ENCODE measurements at regions not wholly inside any gene's neighbourhood (a gene's known extent, or its start where the extent isn't known, plus 50 kb on each side); places are given as distances from the start of the nearest gene placed in this dataset.

DNA sequence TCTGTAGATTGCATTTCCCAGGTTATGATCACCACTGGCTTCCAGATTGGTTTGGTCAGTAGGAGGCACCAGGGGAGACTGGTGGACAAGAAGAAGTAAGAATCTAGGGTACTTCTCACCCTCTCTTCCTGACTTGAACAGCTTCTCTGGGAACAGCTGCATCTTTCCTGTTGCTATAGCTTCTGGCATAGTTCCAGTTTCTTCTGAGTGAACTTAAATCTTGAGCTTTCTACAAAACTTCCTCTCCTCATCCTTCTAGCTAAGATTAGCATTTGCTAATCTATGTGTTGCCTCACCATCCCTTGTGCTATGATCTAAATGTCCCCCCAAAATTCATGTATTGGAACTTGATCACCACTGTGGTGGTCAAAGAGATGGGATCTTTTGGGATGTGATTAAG is 724.6 kb downstream of the UTRN start:
- TF ChIP-seq POLR2A (IDR thresholded peaks at IDR 0.05) (no peak), POLR2AphosphoS5 (IDR thresholded peaks at IDR 0.05) (no peak)

Measured in suprapubic skin (tissue), 4 donors.